ENCODE measurements at regions not wholly inside any gene's neighbourhood (a gene's known extent, or its start where the extent isn't known, plus 50 kb on each side); places are given as distances from the start of the nearest gene placed in this dataset.

DNA sequence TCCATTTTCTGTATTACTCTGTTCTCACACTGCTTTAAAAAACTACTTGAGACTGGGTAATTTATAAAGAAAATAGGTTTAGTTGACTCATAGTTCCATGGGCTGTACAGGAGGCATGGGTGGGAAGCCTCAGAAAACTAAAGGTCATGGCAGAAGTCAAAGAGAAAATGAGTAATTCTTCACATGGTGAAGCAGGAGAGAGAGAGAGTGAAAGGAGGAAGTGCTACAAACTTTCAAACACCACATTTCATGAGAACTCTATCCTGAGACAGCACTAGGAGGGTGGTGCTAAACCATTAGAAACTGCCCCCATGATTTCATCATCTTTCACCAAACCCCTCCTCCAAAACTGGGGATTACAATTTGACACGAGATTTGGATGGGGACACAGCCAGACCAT lies 108.0 kb upstream of the PBDC1 start:
- H3K9ac ChIP-seq (ENCODE audit: low read length), result no peak overlapping the region
- H3K4me2 ChIP-seq (ENCODE audit: low read depth, low read length), result no peak overlapping the region
- H3K27me3 ChIP-seq (replicated peaks; ENCODE audit: insufficient read depth, low read length), result no peaks in the 10 kb centered on the region
- no peaks in the 10 kb centered on the region for H3F3A ChIP-seq (ENCODE audit: insufficient read depth, low read length)
- no peaks in the 10 kb centered on the region for H4K20me1 ChIP-seq (ENCODE audit: insufficient read depth, low read length)
- no peaks in the 10 kb centered on the region for H3K4me1 ChIP-seq (ENCODE audit: low read length)
- H3K79me2 ChIP-seq (ENCODE audit: low read length), result no peaks in the 10 kb centered on the region
- no peaks in the 10 kb centered on the region for H3K9me2 ChIP-seq (replicated peaks; ENCODE audit: insufficient read depth, low read length)
- H3K36me3 ChIP-seq (replicated peaks; ENCODE audit: insufficient read depth, low read length), result no peaks in the 10 kb centered on the region
- no peak overlapping the region for H2AFZ ChIP-seq (ENCODE audit: low read length)
- no peaks in the 10 kb centered on the region for H3K9me3 ChIP-seq (replicated peaks; ENCODE audit: insufficient read depth, low read length)
- H3K4me3 ChIP-seq (ENCODE audit: low read length), result no peak overlapping the region
- H3K27ac ChIP-seq (ENCODE audit: low read length), result no peak overlapping the region
- TF ChIP-seq, protein P1, sequence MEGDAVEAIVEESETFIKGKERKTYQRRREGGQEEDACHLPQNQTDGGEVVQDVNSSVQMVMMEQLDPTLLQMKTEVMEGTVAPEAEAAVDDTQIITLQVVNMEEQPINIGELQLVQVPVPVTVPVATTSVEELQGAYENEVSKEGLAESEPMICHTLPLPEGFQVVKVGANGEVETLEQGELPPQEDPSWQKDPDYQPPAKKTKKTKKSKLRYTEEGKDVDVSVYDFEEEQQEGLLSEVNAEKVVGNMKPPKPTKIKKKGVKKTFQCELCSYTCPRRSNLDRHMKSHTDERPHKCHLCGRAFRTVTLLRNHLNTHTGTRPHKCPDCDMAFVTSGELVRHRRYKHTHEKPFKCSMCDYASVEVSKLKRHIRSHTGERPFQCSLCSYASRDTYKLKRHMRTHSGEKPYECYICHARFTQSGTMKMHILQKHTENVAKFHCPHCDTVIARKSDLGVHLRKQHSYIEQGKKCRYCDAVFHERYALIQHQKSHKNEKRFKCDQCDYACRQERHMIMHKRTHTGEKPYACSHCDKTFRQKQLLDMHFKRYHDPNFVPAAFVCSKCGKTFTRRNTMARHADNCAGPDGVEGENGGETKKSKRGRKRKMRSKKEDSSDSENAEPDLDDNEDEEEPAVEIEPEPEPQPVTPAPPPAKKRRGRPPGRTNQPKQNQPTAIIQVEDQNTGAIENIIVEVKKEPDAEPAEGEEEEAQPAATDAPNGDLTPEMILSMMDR (IDR thresholded peaks at IDR 0.05; ENCODE audit: low read length), result no peak
- TF ChIP-seq EZH2phosphoT487 (IDR thresholded peaks at IDR 0.05; ENCODE audit: low read length) (no peak), EZH2 (optimal IDR thresholded peaks at IDR 0.05; ENCODE audit: low read depth, low read length) (no peak)
- DNase-seq, result no peak

DNA sequence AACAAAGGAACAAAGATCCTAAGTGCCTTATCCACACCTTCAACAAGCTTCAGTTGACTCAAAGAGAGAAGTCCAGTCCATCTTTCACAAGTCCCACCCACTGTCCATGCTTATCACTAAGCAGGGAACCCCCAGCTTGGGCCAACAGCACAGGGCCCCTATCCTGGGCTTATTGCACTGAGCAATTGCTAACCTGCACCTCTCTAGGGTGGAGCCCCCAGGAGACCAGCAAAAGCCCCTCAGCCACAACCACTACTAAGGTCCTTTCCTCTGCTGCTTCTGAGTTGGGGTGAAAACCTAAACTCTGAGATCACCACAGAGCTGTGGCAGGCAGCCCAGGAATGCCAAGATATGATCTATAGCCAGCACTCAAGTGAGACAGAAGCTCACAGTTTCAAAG lies 96.7 kb upstream of the PBDC1 start:
- Histone ChIP-seq H3K79me2 (ENCODE audit: low read length) (no peaks in the 10 kb centered on the region), H2AFZ (ENCODE audit: low read length) (no peak overlapping the region), H3K9ac (ENCODE audit: low read length) (no peak overlapping the region), H3K27me3 (replicated peaks; ENCODE audit: insufficient read depth, low read length) (no peaks in the 10 kb centered on the region), H3K36me3 (replicated peaks; ENCODE audit: insufficient read depth, low read length) (no peaks in the 10 kb centered on the region), H3F3A (ENCODE audit: insufficient read depth, low read length) (no peaks in the 10 kb centered on the region), H4K20me1 (ENCODE audit: insufficient read depth, low read length) (no peaks in the 10 kb centered on the region), H3K9me3 (replicated peaks; ENCODE audit: insufficient read depth, low read length) (no peaks in the 10 kb centered on the region), H3K9me2 (replicated peaks; ENCODE audit: insufficient read depth, low read length) (no peaks in the 10 kb centered on the region), H3K4me3 (ENCODE audit: low read length) (no peak overlapping the region), H3K4me2 (ENCODE audit: low read depth, low read length) (no peak overlapping the region), H3K27ac (ENCODE audit: low read length) (no peak overlapping the region), H3K4me1 (ENCODE audit: low read length) (no peaks in the 10 kb centered on the region)
- DNase-seq, result no peak
- TF ChIP-seq EZH2phosphoT487 (IDR thresholded peaks at IDR 0.05; ENCODE audit: low read length) (no peak), EZH2 (optimal IDR thresholded peaks at IDR 0.05; ENCODE audit: low read depth, low read length) (no peak)
- TF ChIP-seq, protein P1 (IDR thresholded peaks at IDR 0.05; ENCODE audit: low read length), result no peak

DNA sequence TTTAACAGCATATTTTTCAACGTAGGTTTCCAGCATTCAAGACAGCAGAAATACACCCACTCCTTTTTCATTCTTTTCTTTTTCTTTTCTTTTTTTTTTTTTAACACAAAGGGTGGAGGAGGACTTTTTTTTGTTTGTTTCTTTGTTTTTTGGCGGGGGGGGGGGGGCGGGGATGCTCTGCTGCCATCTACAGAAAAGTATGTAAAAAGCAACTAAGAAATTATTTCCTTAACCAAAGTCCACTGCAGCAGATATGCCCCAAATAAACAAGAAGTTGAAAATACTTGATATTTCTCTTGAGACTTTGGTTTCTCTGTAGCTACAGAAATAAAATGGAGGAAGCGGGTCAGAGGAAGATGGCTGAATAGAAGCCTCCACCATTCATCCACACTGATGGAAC lies 63.2 kb upstream of the PBDC1 start:
- Histone ChIP-seq H2AFZ (ENCODE audit: low read length) (no peak overlapping the region), H3K4me3 (ENCODE audit: low read length) (no peak overlapping the region), H3K4me2 (ENCODE audit: low read depth, low read length) (no peak overlapping the region), H3K9me2 (replicated peaks; ENCODE audit: insufficient read depth, low read length) (no peaks in the 10 kb centered on the region), H3K27ac (ENCODE audit: low read length) (no peak overlapping the region), H3K9me3 (replicated peaks; ENCODE audit: insufficient read depth, low read length) (no peaks in the 10 kb centered on the region), H3K9ac (ENCODE audit: low read length) (no peak overlapping the region), H3F3A (ENCODE audit: insufficient read depth, low read length) (no peaks in the 10 kb centered on the region), H3K4me1 (ENCODE audit: low read length) (no peaks in the 10 kb centered on the region), H4K20me1 (ENCODE audit: insufficient read depth, low read length) (no peaks in the 10 kb centered on the region), H3K79me2 (ENCODE audit: low read length) (no peaks in the 10 kb centered on the region), H3K36me3 (replicated peaks; ENCODE audit: insufficient read depth, low read length) (no peaks in the 10 kb centered on the region), H3K27me3 (replicated peaks; ENCODE audit: insufficient read depth, low read length) (no peaks in the 10 kb centered on the region)
- no peak for TF ChIP-seq EZH2 (optimal IDR thresholded peaks at IDR 0.05; ENCODE audit: low read depth, low read length)
- TF ChIP-seq, protein P1 (IDR thresholded peaks at IDR 0.05; ENCODE audit: low read length), result no peak
- TF ChIP-seq EZH2phosphoT487 (IDR thresholded peaks at IDR 0.05; ENCODE audit: low read length), result no peak
- DNase-seq, result no peak
